SK-N-SH (cell line): ENCODE measurements at regions not wholly inside any gene's neighbourhood (a gene's known extent, or its start where the extent isn't known, plus 50 kb on each side); places are given as distances from the start of the nearest gene placed in this dataset.

ENCODE experiments used
- CTCF ChIA-PET: fragments of 300-600, 350-600 bp; formaldehyde crosslinking; extraction: SDS; loops from one replicate; lab custom pipeline; 2021; lab: Yijun Ruan, JAX
- POLR2A ChIA-PET: fragments of 350-600 bp; sonication (Branson Sonifier 250); formaldehyde crosslinking; extraction: SDS; loops from one replicate; lab custom pipeline; 2020; ENCODE audit warnings: antibody characterized with exemption, inconsistent platforms; lab: Yijun Ruan, JAX
- DNase-seq: peaks from one replicate; pipeline ENCODE4 v3.0.0; 2012
- H2AFZ ChIP-seq: fragments of 200-600 bp; sonication (generic); 2 replicates; pipeline ENCODE4 v1.8.1; 2016; ENCODE audit warnings: antibody characterized with exemption, mild to moderate bottlenecking, low read depth
- H3F3A ChIP-seq: fragments of 200-600 bp; sonication (generic); replicated peaks from 2 replicates; pipeline ENCODE3; 2016; ENCODE audit warnings: antibody characterized with exemption, mild to moderate bottlenecking; ENCODE audit not compliant: insufficient read depth
- H3K27ac ChIP-seq, 2 experiments: fragments of 200-500 bp in 1 of 2; fragments of 200-600 bp in 1 of 2; sonication (Bioruptor generic) in 1 of 2; sonication (generic), shearing (Covaris generic) in 1 of 2; 2 replicates each; pipeline versions ENCODE4 v1.5.1 to v1.6.1; 2014 to 2016; ENCODE audit warnings: low read depth in 2 of 2, inconsistent platforms in 1 of 2, low read length in 1 of 2, mild to moderate bottlenecking in 1 of 2, mixed read lengths in 1 of 2
- H3K27me3 ChIP-seq: fragments of 200-600 bp; sonication (generic), shearing (Covaris generic); 2 replicates; pipeline ENCODE4 v1.6.1; 2016; ENCODE audit warnings: mixed run types; ENCODE audit not compliant: insufficient read depth
- H3K36me3 ChIP-seq, 2 experiments: fragments of 200-500 bp in 1 of 2; fragments of 200-600 bp in 1 of 2; sonication (Bioruptor generic) in 1 of 2; sonication (generic) in 1 of 2; replicated peaks in 1 of 2; 2 replicates each; pipeline versions ENCODE3 to v1.5.1; 2014 to 2016; ENCODE audit warnings: low read length in 1 of 2, mild to moderate bottlenecking in 1 of 2; ENCODE audit not compliant: insufficient read depth in 2 of 2, control insufficient read depth in 1 of 2
- H3K4me1 ChIP-seq, 2 experiments: fragments of 200-500 bp in 1 of 2; fragments of 200-600 bp in 1 of 2; sonication (Bioruptor generic) in 1 of 2; sonication (generic), shearing (Covaris generic) in 1 of 2; 2 replicates each; pipeline versions ENCODE4 v1.5.1 to v1.6.1; 2014 to 2016; ENCODE audit warnings: low read depth in 1 of 2, low read length in 1 of 2, mixed run types in 1 of 2; ENCODE audit not compliant: insufficient read depth in 2 of 2, control insufficient read depth in 1 of 2
- H3K4me2 ChIP-seq: fragments of 200-600 bp; sonication (generic), shearing (Covaris generic); 2 replicates; pipeline ENCODE4 v1.6.1; 2017; ENCODE audit warnings: mixed run types
- H3K4me3 ChIP-seq, 2 experiments: fragments of 200-500 bp in 1 of 2; fragments of 200-600 bp in 1 of 2; sonication (Bioruptor generic) in 1 of 2; sonication (generic), shearing (Covaris generic) in 1 of 2; 2 replicates each; pipeline versions ENCODE4 v1.5.1 to v1.8.1; 2014 to 2016; ENCODE audit warnings: low read depth in 2 of 2, inconsistent platforms in 1 of 2, low read length in 1 of 2, mild to moderate bottlenecking in 1 of 2, mixed read lengths in 1 of 2, moderate library complexity in 1 of 2
- H3K79me2 ChIP-seq: fragments of 200-600 bp; sonication (generic); 2 replicates; pipeline ENCODE4 v1.8.1; 2017; ENCODE audit warnings: mild to moderate bottlenecking; ENCODE audit not compliant: insufficient read depth
- H3K9ac ChIP-seq: fragments of 200-600 bp; sonication (generic); 2 replicates; pipeline ENCODE4 v1.6.1; 2017; ENCODE audit warnings: mixed run types
- H3K9me2 ChIP-seq: fragments of 200-600 bp; sonication (generic); 2 replicates; pipeline ENCODE4 v1.6.1; 2017; ENCODE audit warnings: mixed run types
- H3K9me3 ChIP-seq: fragments of 200-600 bp; sonication (generic); 2 replicates; pipeline ENCODE4 v1.6.1; 2017; ENCODE audit warnings: mixed run types, mild to moderate bottlenecking, moderate library complexity
- H4K20me1 ChIP-seq: fragments of 200-600 bp; sonication (generic); 2 replicates; pipeline ENCODE4 v1.6.1; 2017; ENCODE audit warnings: mild to moderate bottlenecking, mixed run types; ENCODE audit not compliant: insufficient read depth
- EP300 ChIP-seq, 2 experiments: IDR thresholded peaks; 2 replicates each; pipeline versions ENCODE4 v1.4.0 to v1.6.1; 2012; ENCODE audit warnings: borderline replicate concordance in 1 of 2, low read depth in 1 of 2, low read length in 1 of 2
- MEF2A ChIP-seq: IDR thresholded peaks from 2 replicates; pipeline ENCODE4 v1.4.0; 2012; ENCODE audit warnings: low read depth, borderline replicate concordance
- PBX3 ChIP-seq: IDR thresholded peaks from 2 replicates; pipeline ENCODE4; 2012
- RXRA ChIP-seq: IDR thresholded peaks from 2 replicates; pipeline ENCODE4 v1.4.0; 2012; ENCODE audit warnings: low read depth, mild to moderate bottlenecking, borderline replicate concordance
- TAF1 ChIP-seq: IDR thresholded peaks from 2 replicates; pipeline ENCODE4 v1.6.1; 2012; ENCODE audit warnings: low read depth, mild to moderate bottlenecking, low read length, moderate library complexity, borderline replicate concordance
- TCF12 ChIP-seq: IDR thresholded peaks from 2 replicates; pipeline ENCODE4 v1.4.0; 2012
- USF2 ChIP-seq: fragments of 150-350 bp; IDR thresholded peaks from 2 replicates; pipeline ENCODE4 v1.6.1; 2017; ENCODE audit warnings: antibody characterized with exemption, low read length, low read depth, borderline replicate concordance
- WGBS: methylation state at CpG from one replicate; pipeline ENCODE4 v1.1.6; 2017; ENCODE audit warnings: low lambda C conversion rate; 5-methylcytosine and 5-hydroxymethylcytosine counted together

GRCh38 chr2:120944575-120944974, 208.9 kb downstream of the GLI2 start:
- H3K36me3 ChIP-seq, result no peaks in the 10 kb centered on the region
- WGBS, result 97% methylated on average over 5 of the region's 8 CpGs
- CTCF ChIA-PET, result interaction anchor here (1.1 to 2.0 kb wide), 4 partner anchors 10 to 126 kb away, joined by 3 to 7 read pairs (median 4); no protein-coding TSS in a partner anchor

GRCh38 chr2:120945091-120945490, 209.4 kb downstream of the GLI2 start:
- no peak for TF ChIP-seq MEF2A
- Histone ChIP-seq H3K9me3 (no peaks in the 10 kb centered on the region), H3K4me2 (no peak overlapping the region), H3K9me2 (no peaks in the 10 kb centered on the region), H3K79me2 (peaks cover 27% of the 10 kb centered on the region), H3K27ac (no peak overlapping the region), H3K36me3 (no peaks in the 10 kb centered on the region), H3K9ac (no peak overlapping the region), H4K20me1 (no peaks in the 10 kb centered on the region; the same call in 1 of the 2 replicates), H3K4me3 (no peak overlapping the region), H3K4me1 (peaks cover 0 to 55% of the 10 kb centered on the region in 2 experiments; a peak in 3 of 4 replicates), H3F3A (peaks cover 10% of the 10 kb centered on the region), H2AFZ (no peak overlapping the region), H3K27me3 (no peaks in the 10 kb centered on the region)
- CTCF ChIA-PET, result interaction anchor here (0.7 to 2.0 kb wide), 8 partner anchors 9 to 250 kb away, joined by 3 to 12 read pairs (median 6); no protein-coding TSS in a partner anchor
- WGBS, result 87% methylated on average over 8 of the region's 10 CpGs
- no peak for DNase-seq
- POLR2A ChIA-PET, result interaction anchor here (1.6 kb wide), 1 partner anchor 16 kb away, joined by 4 read pairs; no protein-coding TSS in a partner anchor

More at GRCh38 chr2:120944575-120944974, 208.9 kb downstream of the GLI2 start:
- Histone ChIP-seq H3K9ac (no peak overlapping the region), H3F3A (peaks cover 15% of the 10 kb centered on the region), H3K79me2 (peaks cover 27% of the 10 kb centered on the region), H3K9me3 (no peaks in the 10 kb centered on the region), H3K9me2 (no peaks in the 10 kb centered on the region), H2AFZ (no peak overlapping the region), H3K27me3 (no peaks in the 10 kb centered on the region), H3K4me2 (no peak overlapping the region), H3K4me3 (no peak overlapping the region), H3K27ac (no peak overlapping the region), H3K4me1 (peaks cover 5 to 55% of the 10 kb centered on the region in 2 experiments), H4K20me1 (no peaks in the 10 kb centered on the region; the same call in 1 of the 2 replicates)
- POLR2A ChIA-PET, result no interaction called here
- no peak for TF ChIP-seq EP300 (IDR thresholded peaks at IDR 0.05; ENCODE audit: borderline replicate concordance in 1 of 2, low read depth in 1 of 2, low read length in 1 of 2)
- TF ChIP-seq PBX3, result no peak
- TF ChIP-seq TCF12, result no peak
- DNase-seq, result no peak

GRCh38 chr2:120945832-120946499, 210.3 kb downstream of the GLI2 start:
- Histone ChIP-seq H3K4me2 (no peak overlapping the region), H3K9ac (no peak overlapping the region), H4K20me1 (no peaks in the 10 kb centered on the region; the same call in 1 of the 2 replicates), H3F3A (peaks cover 1% of the 10 kb centered on the region), H3K27ac (no peak overlapping the region), H3K9me2 (no peaks in the 10 kb centered on the region), H3K9me3 (no peaks in the 10 kb centered on the region), H3K36me3 (peaks cover 0 to 2% of the 10 kb centered on the region in 2 experiments), H3K4me1 (peaks cover 0 to 47% of the 10 kb centered on the region in 2 experiments; a peak in 1 of 4 replicates), H3K79me2 (peaks cover 27% of the 10 kb centered on the region), H3K4me3 (no peak overlapping the region), H3K27me3 (no peaks in the 10 kb centered on the region), H2AFZ (no peak overlapping the region)
- DNase-seq, result no peak
- 100% methylated on average over 4 of the region's 4 CpGs for WGBS
- ChIA-PET POLR2A (interaction anchor here (1.6 kb wide), 1 partner anchor 15 kb away, joined by 4 read pairs; no protein-coding TSS in a partner anchor), CTCF (interaction anchor here (0.7 to 2.0 kb wide), 7 partner anchors 8 to 250 kb away, joined by 3 to 12 read pairs (median 6); no protein-coding TSS in a partner anchor)
- TF ChIP-seq USF2 (no peak), TCF12 (no peak), RXRA (no peak), TAF1 (no peak)
